SU-DHL-6 (cell line): ENCODE measurements at regions not wholly inside any gene's neighbourhood (a gene's known extent, or its start where the extent isn't known, plus 50 kb on each side); places are given as distances from the start of the nearest gene placed in this dataset.

Source experiments
- EZH2phosphoT487 ChIP-seq: fragments of 200-600 bp; sonication (generic), shearing (Covaris generic); conservative IDR thresholded peaks from 2 replicates; pipeline ENCODE4 v1.6.1; 2018; ENCODE audit warnings: mild to moderate bottlenecking, antibody characterized with exemption, low read length, moderate library complexity, mixed read lengths
- TF ChIP-seq, protein P1 (sequence below): fragments of 200-600 bp; sonication (generic); IDR thresholded peaks from one replicate; pipeline ENCODE4 v1.5.1; 2017; ENCODE audit warnings: antibody characterized with exemption, mild to moderate bottlenecking, low read length, moderate library complexity; ENCODE audit not compliant: insufficient read depth, poor library complexity, severe bottlenecking

DNA sequence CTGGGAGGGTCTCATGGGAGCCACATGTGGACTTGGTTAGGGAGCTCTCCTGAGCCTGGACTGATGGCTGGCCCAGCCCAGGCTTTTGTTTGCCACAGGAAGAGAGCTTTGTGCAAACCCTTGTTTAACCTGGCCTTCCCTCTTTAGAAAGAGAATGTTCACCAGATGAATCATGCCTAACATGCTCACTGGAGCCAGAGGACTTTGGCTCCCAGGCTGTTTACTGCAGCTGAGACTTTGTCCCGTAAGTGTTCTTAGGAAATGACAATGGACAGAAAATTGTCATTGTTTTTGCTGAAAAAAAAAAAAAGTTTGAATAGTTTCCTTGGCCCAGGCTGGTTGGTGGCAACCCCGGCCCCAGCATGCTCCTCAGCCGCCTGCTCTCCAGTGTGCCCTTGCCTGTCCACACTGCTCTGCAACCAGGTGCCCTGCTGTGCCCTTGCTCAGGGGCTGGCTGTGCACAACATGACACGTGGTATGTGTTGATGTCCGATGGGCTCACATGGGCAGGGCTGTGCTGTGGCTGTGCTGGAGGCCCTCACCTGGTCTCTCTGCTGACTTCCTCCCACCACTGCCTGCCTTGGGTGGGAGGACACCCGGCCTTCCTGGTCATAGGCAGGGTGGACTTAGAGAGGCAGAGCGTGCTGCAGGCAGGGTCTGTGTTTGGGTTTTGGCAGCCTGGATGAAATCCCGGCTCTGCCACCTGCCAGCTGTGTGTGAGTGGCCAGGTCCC, 215.3 kb upstream of the ZNF32 start:
- TF ChIP-seq, protein P1, sequence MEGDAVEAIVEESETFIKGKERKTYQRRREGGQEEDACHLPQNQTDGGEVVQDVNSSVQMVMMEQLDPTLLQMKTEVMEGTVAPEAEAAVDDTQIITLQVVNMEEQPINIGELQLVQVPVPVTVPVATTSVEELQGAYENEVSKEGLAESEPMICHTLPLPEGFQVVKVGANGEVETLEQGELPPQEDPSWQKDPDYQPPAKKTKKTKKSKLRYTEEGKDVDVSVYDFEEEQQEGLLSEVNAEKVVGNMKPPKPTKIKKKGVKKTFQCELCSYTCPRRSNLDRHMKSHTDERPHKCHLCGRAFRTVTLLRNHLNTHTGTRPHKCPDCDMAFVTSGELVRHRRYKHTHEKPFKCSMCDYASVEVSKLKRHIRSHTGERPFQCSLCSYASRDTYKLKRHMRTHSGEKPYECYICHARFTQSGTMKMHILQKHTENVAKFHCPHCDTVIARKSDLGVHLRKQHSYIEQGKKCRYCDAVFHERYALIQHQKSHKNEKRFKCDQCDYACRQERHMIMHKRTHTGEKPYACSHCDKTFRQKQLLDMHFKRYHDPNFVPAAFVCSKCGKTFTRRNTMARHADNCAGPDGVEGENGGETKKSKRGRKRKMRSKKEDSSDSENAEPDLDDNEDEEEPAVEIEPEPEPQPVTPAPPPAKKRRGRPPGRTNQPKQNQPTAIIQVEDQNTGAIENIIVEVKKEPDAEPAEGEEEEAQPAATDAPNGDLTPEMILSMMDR: no peak
- TF ChIP-seq EZH2phosphoT487: no peak
